ENCODE measurements at regions not wholly inside any gene's neighbourhood (a gene's known extent, or its start where the extent isn't known, plus 50 kb on each side); places are given as distances from the start of the nearest gene placed in this dataset.

DNA sequence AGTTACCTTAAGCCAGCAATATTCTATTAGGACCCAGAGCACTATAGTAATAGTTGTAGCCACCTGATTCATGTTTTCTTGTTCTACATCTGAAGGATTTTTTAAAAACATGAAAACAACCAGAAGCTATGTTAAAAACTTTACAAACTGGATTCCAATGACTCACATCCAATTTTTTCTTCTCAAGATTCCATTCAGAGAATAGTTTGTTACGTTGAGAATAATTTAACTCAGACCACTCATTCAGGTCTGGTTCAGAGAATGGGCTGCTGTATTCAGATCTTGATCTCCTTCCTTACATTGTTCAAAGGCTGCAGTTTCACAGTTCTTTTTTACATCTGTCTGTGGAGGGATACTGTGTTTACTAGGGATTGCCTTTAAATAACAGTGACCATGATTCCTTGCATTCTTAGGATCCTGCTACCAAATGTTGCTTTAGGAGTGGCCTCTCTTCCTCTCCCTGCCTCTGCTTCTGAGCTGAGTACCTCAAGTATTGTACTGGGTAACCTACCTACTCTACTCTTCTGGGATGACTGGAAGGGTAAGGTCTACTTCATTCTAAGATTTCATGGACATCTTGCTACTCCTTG is 448.0 kb upstream of the FBXO33 start:
- Mint-ChIP-seq H3K27ac (no peak overlapping the region), H3K36me3 (ENCODE audit: low read depth) (no peaks in the 10 kb centered on the region), H3K9me3 (peaks cover 3% of the 10 kb centered on the region), H3K4me1 (ENCODE audit: low read depth) (no peaks in the 10 kb centered on the region), H3K27me3 (no peaks in the 10 kb centered on the region), H3K4me3 (no peak overlapping the region)

DNA sequence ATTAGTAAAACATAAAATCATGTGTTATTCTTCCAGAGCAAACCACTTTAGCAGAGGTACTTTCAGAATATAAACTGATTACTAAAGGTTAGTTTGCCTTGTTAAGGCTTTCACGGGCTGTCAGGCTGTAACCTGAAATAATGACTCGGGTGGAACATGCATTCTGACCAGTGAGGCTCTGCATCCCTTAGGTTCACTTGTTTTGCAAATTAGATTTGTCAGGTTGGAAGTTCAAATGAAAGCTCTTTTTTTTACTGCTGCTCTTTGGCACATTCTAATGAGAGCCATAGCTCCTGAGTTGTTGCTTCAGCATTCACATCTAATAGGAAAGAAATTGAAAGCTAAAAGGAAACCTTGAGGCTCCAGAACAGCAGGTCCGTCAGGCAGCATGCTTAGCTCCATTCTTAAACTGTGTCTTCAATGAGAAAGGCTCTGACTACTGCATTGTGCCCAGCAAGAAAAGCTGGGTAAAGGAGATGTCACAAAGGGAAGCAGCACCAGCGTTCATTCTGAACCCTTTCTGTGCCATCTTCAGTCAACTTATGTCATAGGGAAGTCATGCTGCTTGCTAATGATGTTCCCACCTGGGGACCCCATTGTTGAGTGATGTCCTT is 445.5 kb upstream of the FBXO33 start:
- Mint-ChIP-seq H3K27me3 (no peaks in the 10 kb centered on the region), H3K4me1 (ENCODE audit: low read depth) (no peaks in the 10 kb centered on the region), H3K36me3 (ENCODE audit: low read depth) (no peaks in the 10 kb centered on the region), H3K9me3 (no peaks in the 10 kb centered on the region), H3K27ac (no peak overlapping the region), H3K4me3 (no peak overlapping the region)

DNA sequence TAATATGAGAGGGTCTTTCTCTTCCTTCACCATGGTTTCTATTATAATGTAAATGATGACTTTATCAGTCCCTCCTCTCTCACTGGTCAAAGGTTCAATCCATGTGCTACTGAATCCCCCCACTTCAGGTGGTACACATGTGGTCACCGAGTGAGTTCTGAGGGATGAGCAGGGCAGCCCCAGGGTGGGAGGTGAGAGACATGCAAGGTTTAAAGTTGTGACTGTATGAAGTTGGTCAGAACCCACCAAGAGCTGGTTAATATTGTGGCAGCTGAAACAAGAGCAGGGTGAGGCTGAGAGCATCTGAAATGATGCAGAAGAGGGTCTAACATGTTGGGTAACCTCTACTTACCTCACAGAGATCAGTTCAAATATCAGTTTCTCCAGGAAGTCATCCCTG is 444.7 kb upstream of the FBXO33 start:
- Mint-ChIP-seq H3K4me1 (ENCODE audit: low read depth) (no peaks in the 10 kb centered on the region), H3K4me3 (no peak overlapping the region), H3K27me3 (no peaks in the 10 kb centered on the region), H3K9me3 (no peaks in the 10 kb centered on the region), H3K27ac (no peak overlapping the region), H3K36me3 (ENCODE audit: low read depth) (no peaks in the 10 kb centered on the region)

DNA sequence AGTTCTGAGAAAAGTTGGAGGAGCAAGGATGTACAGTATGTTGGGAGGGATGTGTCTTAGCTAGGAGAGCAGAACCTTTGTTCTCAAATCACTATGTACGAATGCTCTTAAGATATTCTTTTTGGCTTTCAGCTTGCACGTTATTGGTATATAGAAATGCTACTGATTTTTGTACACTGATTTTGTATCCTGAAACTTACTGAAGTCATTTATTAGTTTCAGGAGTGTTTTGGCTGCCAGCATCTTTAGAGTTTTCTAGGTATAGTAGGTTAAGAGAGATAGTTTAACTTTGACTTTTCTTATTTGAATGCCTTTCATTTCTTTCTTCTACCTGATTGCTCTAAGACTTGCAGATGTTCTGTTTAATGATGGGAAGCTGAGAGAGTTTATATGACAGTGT is 442.8 kb upstream of the FBXO33 start:
- Mint-ChIP-seq H3K9me3 (peaks cover 6% of the 10 kb centered on the region), H3K27me3 (no peaks in the 10 kb centered on the region), H3K36me3 (ENCODE audit: low read depth) (no peaks in the 10 kb centered on the region), H3K27ac (no peak overlapping the region), H3K4me1 (ENCODE audit: low read depth) (no peaks in the 10 kb centered on the region), H3K4me3 (no peak overlapping the region)

DNA sequence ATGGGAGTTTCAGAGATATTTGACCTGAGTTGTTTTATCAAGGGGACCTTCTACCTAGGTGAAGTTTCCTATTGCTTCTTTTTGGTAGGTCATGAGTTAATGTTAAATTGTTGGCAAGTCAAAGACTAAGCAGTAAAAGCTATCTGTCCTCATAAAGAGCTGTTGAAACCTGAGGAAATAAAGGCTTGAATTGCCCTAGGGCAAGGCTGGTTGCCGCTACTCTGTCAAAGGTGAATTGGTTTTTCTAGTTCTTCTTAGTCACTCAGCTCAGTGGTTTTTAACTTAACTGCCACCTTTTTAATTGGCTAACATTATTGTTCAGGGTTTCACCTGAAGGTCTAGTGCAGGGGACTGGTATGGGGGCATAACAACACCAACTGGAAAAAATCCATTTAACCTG is 441.6 kb upstream of the FBXO33 start:
- peaks cover 6% of the 10 kb centered on the region for H3K9me3 Mint-ChIP-seq
- no peaks in the 10 kb centered on the region for H3K27me3 Mint-ChIP-seq
- H3K27ac Mint-ChIP-seq, result no peak overlapping the region
- H3K4me3 Mint-ChIP-seq, result no peak overlapping the region
- H3K36me3 Mint-ChIP-seq (ENCODE audit: low read depth), result no peaks in the 10 kb centered on the region
- H3K4me1 Mint-ChIP-seq (ENCODE audit: low read depth), result no peaks in the 10 kb centered on the region

DNA sequence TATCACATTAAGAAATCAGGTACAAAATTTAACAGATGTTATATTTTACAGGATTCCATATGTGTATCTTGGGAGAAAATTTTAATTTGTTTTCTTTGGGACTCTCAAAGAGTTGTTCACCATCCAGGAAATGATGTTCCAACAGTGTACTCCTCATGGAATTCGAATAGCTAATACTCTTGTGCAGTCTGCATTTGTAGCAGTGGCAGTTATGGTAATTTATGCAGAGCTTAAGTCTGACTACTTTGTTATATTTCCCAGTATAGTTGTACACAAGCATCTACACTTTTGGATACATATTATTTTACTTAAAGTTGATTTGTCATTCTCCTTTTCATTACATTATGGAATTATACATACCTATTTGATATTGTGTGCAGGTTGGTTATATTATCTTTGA is 436.7 kb upstream of the FBXO33 start:
- H3K36me3 Mint-ChIP-seq (ENCODE audit: low read depth), result no peaks in the 10 kb centered on the region
- peaks cover 6% of the 10 kb centered on the region for H3K9me3 Mint-ChIP-seq
- no peaks in the 10 kb centered on the region for H3K27me3 Mint-ChIP-seq
- no peak overlapping the region for H3K27ac Mint-ChIP-seq
- H3K4me1 Mint-ChIP-seq (ENCODE audit: low read depth), result no peaks in the 10 kb centered on the region
- H3K4me3 Mint-ChIP-seq, result no peak overlapping the region

DNA sequence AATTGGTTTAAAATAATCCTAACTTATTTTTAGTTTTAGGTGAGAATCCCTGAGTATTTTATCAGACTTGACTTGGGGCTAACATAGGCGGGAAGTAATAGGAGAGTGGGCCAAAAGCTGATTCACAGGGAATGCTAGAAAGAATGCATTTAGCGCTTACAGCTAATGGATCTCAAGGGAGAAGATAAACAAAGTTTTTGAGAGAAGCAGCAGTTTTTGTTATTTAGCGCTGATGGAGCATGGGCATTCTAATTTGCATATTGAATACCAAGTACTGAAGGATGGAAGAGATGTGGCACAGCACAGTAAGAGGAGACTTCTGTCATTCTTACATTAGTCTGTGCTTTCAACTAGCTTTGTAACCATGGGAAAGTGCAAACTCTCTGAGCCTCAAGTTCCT is 436.0 kb upstream of the FBXO33 start:
- H3K27me3 Mint-ChIP-seq, result no peaks in the 10 kb centered on the region

DNA sequence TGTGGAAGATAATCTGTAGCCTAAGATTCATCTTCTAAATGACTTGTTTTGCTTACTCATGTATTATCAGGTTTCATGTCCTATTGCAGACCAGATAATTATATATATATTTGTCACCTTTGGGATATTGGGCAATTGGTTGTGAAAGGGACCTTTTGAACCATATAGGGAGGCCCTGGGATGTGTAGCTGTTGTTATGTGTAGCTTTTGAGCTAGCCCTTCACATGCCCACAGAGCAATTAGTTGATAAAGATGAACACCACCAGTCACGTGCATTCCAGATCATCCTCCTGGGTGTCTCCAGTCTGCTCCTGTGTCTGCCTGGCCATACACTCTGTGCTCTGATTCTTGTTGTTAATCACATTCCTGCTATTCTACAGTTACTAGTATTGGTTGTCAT is 431.2 kb upstream of the FBXO33 start:
- Mint-ChIP-seq H3K9me3 (no peaks in the 10 kb centered on the region), H3K4me3 (no peak overlapping the region), H3K36me3 (ENCODE audit: low read depth) (no peaks in the 10 kb centered on the region), H3K4me1 (ENCODE audit: low read depth) (no peaks in the 10 kb centered on the region), H3K27me3 (no peaks in the 10 kb centered on the region), H3K27ac (no peak overlapping the region)

More for the DNA sequence above, 436.0 kb upstream of the FBXO33 start:
- no peak overlapping the region for H3K27ac Mint-ChIP-seq
- H3K4me1 Mint-ChIP-seq (ENCODE audit: low read depth), result no peaks in the 10 kb centered on the region
- H3K4me3 Mint-ChIP-seq, result no peak overlapping the region
- H3K36me3 Mint-ChIP-seq (ENCODE audit: low read depth), result no peaks in the 10 kb centered on the region
- H3K9me3 Mint-ChIP-seq, result peaks cover 6% of the 10 kb centered on the region

DNA sequence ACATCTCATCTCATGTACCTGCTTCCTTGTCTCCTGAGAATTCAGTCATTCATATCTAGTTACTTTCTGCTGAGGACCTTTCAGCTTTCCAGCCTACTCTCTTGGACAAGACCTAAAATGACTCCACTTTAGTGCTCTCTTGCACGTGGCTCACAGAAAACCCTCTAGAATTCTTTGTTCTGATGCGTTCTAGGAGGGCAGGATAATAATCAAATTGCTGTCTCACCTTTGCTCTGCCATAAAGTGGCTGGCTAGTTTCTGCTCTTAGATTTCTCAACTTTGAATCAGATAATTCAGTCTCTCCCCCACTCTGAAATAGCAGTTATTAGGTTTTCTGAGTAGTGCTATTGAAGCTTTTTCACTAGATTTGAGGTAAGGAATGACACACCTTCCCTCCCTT is 429.5 kb upstream of the FBXO33 start:
- no peak overlapping the region for H3K27ac Mint-ChIP-seq
- no peaks in the 10 kb centered on the region for H3K4me1 Mint-ChIP-seq (ENCODE audit: low read depth)
- no peaks in the 10 kb centered on the region for H3K27me3 Mint-ChIP-seq
- H3K4me3 Mint-ChIP-seq, result no peak overlapping the region
- H3K9me3 Mint-ChIP-seq, result no peaks in the 10 kb centered on the region
- no peaks in the 10 kb centered on the region for H3K36me3 Mint-ChIP-seq (ENCODE audit: low read depth)

DNA sequence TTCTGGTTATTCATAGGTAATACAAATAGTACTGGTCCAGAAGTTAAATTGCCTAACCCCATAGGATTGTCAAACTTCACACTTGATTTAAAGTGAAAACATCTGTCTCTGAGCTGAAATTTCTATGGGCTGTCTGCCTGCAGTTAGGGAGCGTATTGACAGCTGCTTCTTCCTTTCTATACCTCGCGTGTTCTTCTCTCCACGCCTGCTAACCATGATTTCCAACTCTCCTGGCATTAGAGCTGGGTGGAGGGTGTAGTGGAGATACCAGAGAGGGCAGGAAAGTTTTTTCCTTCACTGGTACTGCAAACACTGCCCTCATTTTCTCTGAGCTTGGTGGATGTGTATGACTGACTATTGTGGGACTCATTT is 429.0 kb upstream of the FBXO33 start:
- Mint-ChIP-seq H3K27ac (no peak overlapping the region), H3K4me3 (no peak overlapping the region), H3K4me1 (ENCODE audit: low read depth) (no peaks in the 10 kb centered on the region), H3K9me3 (no peaks in the 10 kb centered on the region), H3K27me3 (no peaks in the 10 kb centered on the region), H3K36me3 (ENCODE audit: low read depth) (no peaks in the 10 kb centered on the region)

DNA sequence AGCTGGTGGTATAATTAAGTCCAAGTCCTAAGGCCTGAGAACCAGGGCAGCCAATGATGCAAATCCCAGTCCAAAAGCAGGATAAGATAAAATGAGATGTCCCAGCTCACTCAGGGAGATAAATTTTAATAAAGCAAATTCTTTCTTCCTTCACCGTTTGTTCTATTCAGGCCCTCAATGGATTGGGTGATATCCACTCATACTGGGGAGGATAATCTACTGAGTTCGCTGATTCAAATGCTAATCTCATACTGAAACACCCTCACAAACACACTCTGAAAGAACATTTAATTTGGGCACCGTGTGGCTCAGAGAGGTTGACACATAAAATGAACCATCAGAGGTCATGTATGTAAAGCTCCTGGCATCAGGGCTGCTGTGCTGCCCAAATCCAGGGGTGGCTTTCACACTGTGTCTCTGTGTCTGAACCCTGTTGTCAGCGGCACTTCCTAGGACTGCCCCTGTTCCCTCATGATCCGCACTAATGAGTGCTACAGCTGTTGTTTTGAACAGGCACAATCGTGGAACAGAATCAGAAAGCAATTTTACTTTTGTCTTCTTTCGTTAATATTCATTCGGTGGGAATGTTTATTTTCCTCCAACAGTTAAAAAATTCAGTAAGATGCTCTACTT is 428.5 kb upstream of the FBXO33 start:
- H3K36me3 Mint-ChIP-seq (ENCODE audit: low read depth), result no peaks in the 10 kb centered on the region
- H3K9me3 Mint-ChIP-seq, result no peaks in the 10 kb centered on the region
- H3K27ac Mint-ChIP-seq, result no peak overlapping the region
- no peaks in the 10 kb centered on the region for H3K4me1 Mint-ChIP-seq (ENCODE audit: low read depth)
- H3K4me3 Mint-ChIP-seq, result no peak overlapping the region
- no peaks in the 10 kb centered on the region for H3K27me3 Mint-ChIP-seq

DNA sequence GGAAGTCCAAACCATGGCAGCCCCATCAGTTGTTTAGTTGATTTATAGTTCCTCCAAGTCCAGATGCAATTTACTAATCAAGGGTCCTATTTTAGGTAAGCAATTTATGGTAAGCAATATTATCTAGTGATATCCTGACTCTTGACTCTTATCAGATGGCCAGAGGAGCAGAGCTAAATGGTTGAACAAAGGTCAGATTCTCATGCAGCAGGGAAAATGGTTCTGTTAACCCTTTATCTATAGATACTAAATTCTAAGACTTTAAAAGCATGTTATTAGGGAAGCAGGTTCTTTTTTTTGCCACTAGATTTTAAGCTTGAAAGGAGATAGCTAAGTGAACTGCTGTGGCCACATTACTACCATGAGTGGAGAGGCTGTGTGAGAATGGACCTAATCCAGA is 427.1 kb upstream of the FBXO33 start:
- Mint-ChIP-seq H3K4me3 (no peak overlapping the region), H3K9me3 (no peaks in the 10 kb centered on the region), H3K36me3 (ENCODE audit: low read depth) (no peaks in the 10 kb centered on the region), H3K4me1 (ENCODE audit: low read depth) (no peaks in the 10 kb centered on the region), H3K27ac (no peak overlapping the region), H3K27me3 (no peaks in the 10 kb centered on the region)

DNA sequence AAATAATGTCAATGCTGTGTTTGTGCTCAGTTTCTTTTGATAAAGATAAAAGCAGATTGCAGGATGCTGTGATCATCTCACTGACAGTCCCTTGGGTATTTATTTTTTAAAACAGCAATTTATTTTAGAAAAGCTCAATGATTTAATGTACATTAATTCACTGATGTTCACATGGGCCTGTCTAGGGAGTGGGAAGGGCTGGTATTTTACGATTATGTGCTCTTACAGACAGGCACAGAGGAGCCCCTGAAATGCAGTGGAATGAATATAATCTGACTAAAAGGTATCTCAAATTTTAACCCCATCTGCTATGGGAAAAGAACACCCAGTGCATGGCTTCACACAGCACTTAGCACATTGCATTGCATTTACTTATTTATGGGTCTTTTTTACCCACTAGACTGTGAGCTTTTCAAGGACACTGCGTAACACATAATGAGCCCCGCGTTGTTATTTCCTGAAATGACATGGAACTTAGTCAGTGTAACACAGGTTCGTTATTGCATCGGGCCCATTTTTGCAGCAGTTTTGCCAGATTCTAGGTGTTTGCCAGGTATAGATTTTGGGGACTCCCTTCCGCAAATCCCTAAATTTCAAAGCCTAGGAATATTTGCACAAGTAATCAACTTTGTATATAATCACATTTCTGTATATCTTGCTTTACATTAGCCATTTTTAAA is 425.3 kb upstream of the FBXO33 start:
- H3K4me3 Mint-ChIP-seq, result no peak overlapping the region
- H3K27ac Mint-ChIP-seq, result no peak overlapping the region
- no peaks in the 10 kb centered on the region for H3K36me3 Mint-ChIP-seq (ENCODE audit: low read depth)
- H3K9me3 Mint-ChIP-seq, result no peaks in the 10 kb centered on the region
- H3K4me1 Mint-ChIP-seq (ENCODE audit: low read depth), result no peaks in the 10 kb centered on the region
- no peaks in the 10 kb centered on the region for H3K27me3 Mint-ChIP-seq

DNA sequence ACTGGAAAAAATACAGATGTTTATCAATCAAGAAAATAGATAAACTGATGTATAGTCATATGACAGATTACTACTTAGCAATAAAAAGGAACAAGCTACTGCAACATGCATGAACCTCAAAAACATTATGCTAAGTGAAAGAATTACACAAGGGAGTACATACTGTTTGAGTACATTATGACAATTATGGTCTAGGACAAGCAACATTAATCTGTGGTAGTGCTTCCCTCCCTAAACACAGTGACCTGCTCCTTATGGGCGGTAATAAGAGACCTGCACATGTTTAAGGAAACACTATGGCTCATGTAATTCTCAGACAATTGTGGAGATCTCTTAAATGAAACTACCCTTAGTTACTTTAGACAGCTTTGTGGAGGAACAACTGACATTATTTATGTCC is 421.2 kb upstream of the FBXO33 start:
- Mint-ChIP-seq H3K27me3 (no peaks in the 10 kb centered on the region), H3K36me3 (ENCODE audit: low read depth) (no peaks in the 10 kb centered on the region), H3K4me1 (ENCODE audit: low read depth) (no peaks in the 10 kb centered on the region), H3K27ac (no peak overlapping the region), H3K9me3 (no peaks in the 10 kb centered on the region), H3K4me3 (no peak overlapping the region)

DNA sequence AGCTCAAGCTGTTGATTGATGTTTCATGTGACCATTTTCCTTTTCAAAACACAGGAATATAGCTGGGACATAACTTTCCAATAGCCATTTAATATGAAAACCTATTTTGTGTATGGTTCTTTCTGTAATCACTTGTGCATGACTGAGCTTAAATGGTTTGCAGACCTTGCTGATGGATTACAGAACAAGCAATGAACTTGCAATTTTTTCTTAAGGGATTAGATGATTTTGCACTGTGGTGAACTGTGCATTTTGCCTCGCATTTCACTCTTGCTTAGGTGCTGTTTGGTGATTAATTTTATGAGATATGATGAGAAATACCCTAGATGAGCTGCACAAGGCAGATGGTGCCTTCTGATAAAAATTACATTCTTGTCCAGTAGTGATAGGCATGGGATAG is 419.0 kb upstream of the FBXO33 start:
- Mint-ChIP-seq H3K4me1 (ENCODE audit: low read depth) (no peaks in the 10 kb centered on the region), H3K9me3 (no peaks in the 10 kb centered on the region), H3K4me3 (no peak overlapping the region), H3K27me3 (no peaks in the 10 kb centered on the region), H3K36me3 (ENCODE audit: low read depth) (no peaks in the 10 kb centered on the region), H3K27ac (no peak overlapping the region)
